Large intestine (tissue), 3 donors: ENCODE measurements at regions not wholly inside any gene's neighbourhood (a gene's known extent, or its start where the extent isn't known, plus 50 kb on each side); places are given as distances from the start of the nearest gene placed in this dataset.

Source experiments
- DNase-seq, 2 donors: peaks; one replicate each; pipeline versions ENCODE4 v3.0.0 to v3.0.0-alpha.2; 2013
- H3K27ac ChIP-seq: one replicate; pipeline ENCODE4 v1.5.1; 2013; ENCODE audit warnings: low read length
- H3K27me3 ChIP-seq: 2 replicates; pipeline ENCODE4 v1.6.1; 2013; ENCODE audit warnings: low read length; ENCODE audit not compliant: control insufficient read depth, insufficient read depth
- H3K36me3 ChIP-seq: 2 replicates; pipeline ENCODE4 v1.6.1; 2013; ENCODE audit warnings: low read length; ENCODE audit not compliant: control insufficient read depth, insufficient read depth
- H3K4me1 ChIP-seq: one replicate; pipeline ENCODE4 v1.6.1; 2013; ENCODE audit warnings: low read length; ENCODE audit not compliant: control insufficient read depth, insufficient read depth
- H3K4me3 ChIP-seq: one replicate; pipeline ENCODE4 v1.5.1; 2013; ENCODE audit warnings: low read length
- H3K9me3 ChIP-seq: one replicate; pipeline ENCODE4 v1.6.1; 2013; ENCODE audit warnings: mild to moderate bottlenecking, low read depth, low read length, moderate library complexity; ENCODE audit not compliant: control insufficient read depth
- WGBS: methylation state at CpG from one replicate; pipeline ENCODE4 v1.1.5; 2013; ENCODE audit warnings: low lambda C conversion rate; ENCODE audit not compliant: insufficient coverage; 5-methylcytosine and 5-hydroxymethylcytosine counted together

DNA sequence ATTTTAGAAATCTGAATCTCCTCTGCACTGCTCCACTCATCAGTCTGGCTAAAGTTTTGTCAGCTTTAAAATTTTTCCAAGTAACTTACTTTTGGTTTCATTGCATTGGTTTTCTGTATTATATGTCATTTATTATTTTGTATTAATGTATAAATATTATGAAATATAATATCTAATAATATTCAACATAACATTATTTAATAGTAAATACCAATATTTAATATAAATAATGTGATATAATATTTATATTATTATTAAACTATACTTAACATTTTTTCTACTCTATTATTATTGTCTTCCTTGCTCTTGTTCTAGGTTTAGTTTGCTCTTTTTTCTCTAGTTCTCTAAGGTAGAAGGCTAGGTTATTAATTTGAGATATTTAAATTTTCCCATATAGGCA, 512.1 kb downstream of the AACS start:
- no peaks in the 10 kb centered on the region for H3K36me3 ChIP-seq
- no peaks in the 10 kb centered on the region for H3K27me3 ChIP-seq
- no peaks in the 10 kb centered on the region for H3K4me1 ChIP-seq
- H3K27ac ChIP-seq = no peak overlapping the region
- no peak overlapping the region for H3K4me3 ChIP-seq
- no peak for DNase-seq
- H3K9me3 ChIP-seq = no peaks in the 10 kb centered on the region

DNA sequence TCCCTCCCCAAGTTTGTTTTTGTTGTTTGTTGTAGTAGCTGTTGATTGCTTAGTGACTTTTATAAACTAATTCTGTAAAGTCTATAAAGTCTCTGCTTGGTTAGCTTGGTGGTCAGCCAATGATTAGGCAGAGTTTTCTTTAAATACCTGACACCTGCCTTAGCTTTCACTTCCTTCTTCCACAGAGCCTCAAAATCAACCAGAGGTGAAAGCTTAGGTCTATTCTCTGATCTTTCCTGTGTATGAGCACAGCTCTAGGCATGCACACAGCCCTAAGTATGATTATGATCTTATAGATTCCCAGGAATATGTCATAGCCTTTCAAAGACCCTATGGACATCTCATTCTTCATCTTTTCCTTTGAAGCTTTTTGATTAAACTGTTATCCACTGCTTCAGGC, 514.7 kb downstream of the AACS start:
- H3K27me3 ChIP-seq = no peaks in the 10 kb centered on the region
- no peak overlapping the region for H3K4me3 ChIP-seq
- DNase-seq = no peak
- H3K4me1 ChIP-seq = no peaks in the 10 kb centered on the region
- no peak overlapping the region for H3K27ac ChIP-seq
- no peaks in the 10 kb centered on the region for H3K9me3 ChIP-seq
- H3K36me3 ChIP-seq = no peaks in the 10 kb centered on the region

DNA sequence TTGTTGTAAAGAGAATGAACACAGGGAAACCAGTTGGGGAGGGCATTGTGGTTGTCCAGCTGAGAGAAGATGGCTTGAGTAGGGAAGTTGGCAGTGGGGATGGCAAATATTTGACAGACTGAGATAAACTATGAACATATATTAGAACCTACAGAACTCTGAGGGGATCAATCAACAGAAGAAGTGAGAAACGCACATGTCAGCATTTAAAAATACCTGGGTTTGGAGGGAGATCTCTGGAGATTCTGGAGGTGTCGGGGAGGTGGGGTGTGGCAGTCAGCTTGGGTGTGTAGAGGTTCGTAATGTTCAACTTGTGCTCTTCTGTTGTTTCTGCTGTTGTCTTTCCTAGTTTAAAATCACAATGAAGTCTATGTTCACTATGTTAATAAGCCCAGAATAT, 517.8 kb downstream of the AACS start:
- Histone ChIP-seq H3K36me3 (no peaks in the 10 kb centered on the region), H3K4me3 (no peak overlapping the region), H3K9me3 (no peaks in the 10 kb centered on the region), H3K27ac (no peak overlapping the region), H3K27me3 (no peaks in the 10 kb centered on the region), H3K4me1 (no peaks in the 10 kb centered on the region)
- no peak for DNase-seq
- WGBS = no CpG with 5 or more reads among the region's 3 CpGs

DNA sequence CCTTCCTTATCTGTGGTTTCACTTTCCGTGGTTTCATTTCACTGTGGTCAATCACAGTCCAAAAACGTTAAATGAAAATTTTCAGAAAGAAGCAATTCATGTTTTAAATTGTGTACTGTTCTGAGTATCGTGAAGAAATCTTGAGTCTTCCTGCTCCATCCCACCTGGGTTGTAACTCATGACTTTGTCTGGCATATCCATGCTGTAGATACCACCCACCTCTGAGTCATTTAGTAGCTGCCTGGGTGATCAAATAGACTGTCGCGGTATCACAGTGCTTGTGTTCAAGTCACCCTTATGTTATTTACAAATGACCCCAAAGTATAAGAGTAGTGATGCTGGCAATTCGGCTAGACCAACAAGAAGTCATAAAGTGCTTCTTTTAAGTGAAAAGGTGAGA, 521.2 kb downstream of the AACS start:
- Histone ChIP-seq H3K4me1 (no peaks in the 10 kb centered on the region), H3K27ac (no peak overlapping the region), H3K9me3 (no peaks in the 10 kb centered on the region), H3K36me3 (no peaks in the 10 kb centered on the region), H3K4me3 (no peak overlapping the region), H3K27me3 (no peaks in the 10 kb centered on the region)
- WGBS = 100% methylated on average over 2 of the region's 6 CpGs
- no peak for DNase-seq

DNA sequence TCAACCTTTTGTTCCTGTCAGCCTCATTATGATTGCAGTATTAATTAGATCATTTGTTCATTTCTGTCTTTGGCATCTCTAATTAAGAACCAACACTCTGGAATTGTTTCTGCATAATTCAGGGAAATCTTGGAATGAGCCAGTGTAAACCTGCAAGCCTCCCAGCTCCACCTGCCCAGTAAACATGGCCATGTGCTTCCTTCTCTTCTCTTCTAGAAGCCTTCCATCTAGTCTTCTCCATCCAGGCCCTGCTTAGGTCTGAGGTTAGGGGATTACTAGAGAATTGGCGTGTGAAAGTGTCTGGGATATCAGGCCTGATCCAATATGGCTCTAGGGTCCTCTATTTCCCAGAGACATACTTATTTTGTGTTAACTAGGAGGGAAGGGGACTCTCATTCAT, 528.0 kb downstream of the AACS start:
- no peaks in the 10 kb centered on the region for H3K27me3 ChIP-seq

DNA sequence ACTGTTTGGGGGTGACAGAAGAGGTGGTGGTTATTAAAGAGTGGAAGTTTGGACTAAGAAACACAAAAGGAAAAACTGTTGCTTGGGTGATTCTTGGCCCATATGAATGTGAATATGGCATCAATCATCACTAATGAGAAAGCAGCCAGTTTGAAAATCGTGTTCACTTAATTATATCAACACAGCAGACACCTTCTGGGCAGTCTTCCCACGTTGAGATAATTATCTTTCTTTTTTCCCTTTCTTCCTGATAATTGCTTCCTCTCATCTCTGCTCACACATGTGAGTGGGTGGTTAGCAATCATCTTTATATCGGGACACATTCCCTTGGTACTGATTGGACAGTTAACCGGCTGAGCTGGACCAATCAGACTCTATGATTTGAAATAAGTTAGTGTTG, 539.7 kb downstream of the AACS start:
- no peaks in the 10 kb centered on the region for H3K9me3 ChIP-seq
- no peak for DNase-seq
- H3K27me3 ChIP-seq = no peaks in the 10 kb centered on the region
- no peaks in the 10 kb centered on the region for H3K36me3 ChIP-seq
- no peak overlapping the region for H3K27ac ChIP-seq
- H3K4me3 ChIP-seq = no peak overlapping the region
- no CpG with 5 or more reads among the region's 4 CpGs for WGBS
- no peaks in the 10 kb centered on the region for H3K4me1 ChIP-seq

More for the DNA sequence above, 528.0 kb downstream of the AACS start:
- no peak for DNase-seq
- H3K27ac ChIP-seq = no peak overlapping the region
- no peaks in the 10 kb centered on the region for H3K4me1 ChIP-seq
- H3K36me3 ChIP-seq = no peaks in the 10 kb centered on the region
- no CpG with 5 or more reads among the region's 1 CpG for WGBS
- H3K4me3 ChIP-seq = no peak overlapping the region
- no peaks in the 10 kb centered on the region for H3K9me3 ChIP-seq

DNA sequence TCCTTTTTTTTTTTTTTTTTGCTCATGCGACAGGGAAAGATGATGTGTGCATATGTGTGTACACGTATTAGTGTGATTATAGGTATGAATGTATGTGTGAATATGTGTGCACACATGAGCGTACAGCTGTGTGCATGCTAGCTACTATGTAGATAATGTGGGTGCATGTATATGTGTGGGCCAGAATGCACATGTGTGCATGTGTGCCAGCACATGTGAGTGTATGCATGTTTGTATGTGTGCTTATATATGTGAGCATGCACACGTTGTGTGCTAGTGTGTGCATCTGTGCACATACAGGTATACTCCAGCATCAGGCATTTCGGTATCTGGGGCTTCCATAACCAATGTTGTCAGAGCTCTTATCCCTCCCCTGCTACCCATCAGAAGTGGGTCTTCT, 541.1 kb downstream of the AACS start:
- Histone ChIP-seq H3K9me3 (no peaks in the 10 kb centered on the region), H3K4me3 (no peak overlapping the region), H3K4me1 (no peaks in the 10 kb centered on the region), H3K27ac (no peak overlapping the region), H3K36me3 (no peaks in the 10 kb centered on the region), H3K27me3 (no peaks in the 10 kb centered on the region)
- no peak for DNase-seq
- WGBS = no CpG with 5 or more reads among the region's 5 CpGs

DNA sequence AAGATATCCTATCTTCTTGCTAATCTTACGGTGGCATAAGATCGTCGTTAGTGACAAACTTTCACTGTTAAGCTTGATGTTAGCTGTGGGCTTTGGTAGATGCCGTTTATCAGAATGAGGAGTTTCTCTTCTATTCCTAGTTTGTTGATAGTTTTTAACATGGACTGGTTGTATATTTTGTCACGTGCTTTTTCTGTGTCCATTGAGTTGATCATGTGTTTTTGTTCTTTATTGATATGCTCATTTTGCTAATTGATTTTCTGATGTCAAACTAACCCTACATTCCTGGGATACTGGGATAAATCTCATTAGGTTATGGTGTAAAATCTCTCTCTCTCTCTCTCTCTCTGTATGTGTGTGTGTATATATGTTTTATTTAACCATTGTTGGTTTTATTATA, 545.1 kb downstream of the AACS start:
- no peaks in the 10 kb centered on the region for H3K4me1 ChIP-seq
- H3K4me3 ChIP-seq = no peak overlapping the region
- no peaks in the 10 kb centered on the region for H3K27me3 ChIP-seq
- DNase-seq = no peak
- H3K27ac ChIP-seq = no peak overlapping the region
- H3K36me3 ChIP-seq = no peaks in the 10 kb centered on the region
- WGBS = no CpG with 5 or more reads among the region's 5 CpGs
- no peaks in the 10 kb centered on the region for H3K9me3 ChIP-seq

DNA sequence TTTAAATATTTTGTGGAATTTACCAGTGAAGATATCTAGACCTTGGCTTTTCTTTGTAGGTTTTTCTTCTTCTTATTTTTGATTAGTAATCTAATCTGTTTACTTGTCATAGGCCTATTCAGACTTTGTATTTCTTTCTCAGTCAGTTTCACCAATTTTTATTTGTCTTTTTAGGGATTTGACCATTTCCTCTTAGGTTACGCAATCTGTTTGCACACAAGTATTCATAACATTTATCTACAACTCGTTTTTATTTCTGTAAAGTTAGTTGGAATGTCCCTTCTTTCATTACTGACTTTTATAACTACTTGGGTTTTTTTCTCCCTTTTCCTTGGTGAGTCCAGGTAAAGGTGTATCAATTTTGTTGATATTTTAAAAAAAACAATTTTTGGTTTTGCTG, 545.7 kb downstream of the AACS start:
- H3K36me3 ChIP-seq = no peaks in the 10 kb centered on the region
- H3K4me1 ChIP-seq = no peaks in the 10 kb centered on the region
- H3K9me3 ChIP-seq = no peaks in the 10 kb centered on the region
- no peaks in the 10 kb centered on the region for H3K27me3 ChIP-seq
- H3K4me3 ChIP-seq = no peak overlapping the region
- 65% methylated on average over 2 of the region's 2 CpGs for WGBS
- DNase-seq = no peak
- H3K27ac ChIP-seq = no peak overlapping the region

DNA sequence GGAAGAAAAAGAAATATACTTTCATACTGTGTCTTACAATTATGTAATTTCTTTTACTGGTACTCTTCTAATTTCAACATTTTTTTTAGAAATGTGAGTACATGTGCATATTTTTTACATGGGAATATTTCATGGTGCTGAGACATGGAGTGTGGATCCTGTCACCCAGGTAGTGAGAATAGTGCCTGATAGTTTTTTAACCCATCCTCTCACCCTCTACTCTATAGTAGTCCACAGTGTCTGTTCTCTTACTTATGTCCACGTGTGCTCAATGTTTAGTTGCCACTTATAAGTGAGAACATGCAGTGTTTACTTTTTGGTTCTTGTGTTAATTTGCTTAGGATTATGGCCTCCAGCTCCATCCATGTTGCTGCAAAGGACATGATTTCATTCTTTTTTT, 548.8 kb downstream of the AACS start:
- H3K36me3 ChIP-seq = no peaks in the 10 kb centered on the region
- no CpG with 5 or more reads among the region's 1 CpG for WGBS

DNA sequence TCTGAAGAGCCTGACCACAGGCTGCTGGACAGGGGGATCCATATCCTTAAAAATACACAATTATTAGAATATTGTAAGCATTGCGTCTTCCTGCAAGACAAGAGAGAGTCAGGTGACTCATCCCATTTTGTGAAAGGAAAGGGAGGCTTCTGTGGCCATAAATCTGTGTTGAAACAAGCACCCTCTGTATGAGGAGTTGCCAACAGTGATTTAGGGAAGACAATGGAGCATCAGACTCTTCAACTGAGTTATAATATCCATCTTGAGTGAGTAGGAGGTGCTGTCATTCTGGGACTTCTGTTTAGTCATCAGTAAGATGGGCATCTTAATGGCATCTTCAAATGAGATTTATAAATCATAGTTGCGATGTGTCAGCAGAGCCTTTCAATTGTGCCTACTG, 554.5 kb downstream of the AACS start:
- Histone ChIP-seq H3K27me3 (no peaks in the 10 kb centered on the region), H3K36me3 (no peaks in the 10 kb centered on the region), H3K4me3 (no peak overlapping the region), H3K27ac (no peak overlapping the region), H3K9me3 (no peaks in the 10 kb centered on the region), H3K4me1 (no peaks in the 10 kb centered on the region)
- WGBS = no CpG with 5 or more reads among the region's 2 CpGs
- no peak for DNase-seq

More for the DNA sequence above, 548.8 kb downstream of the AACS start:
- DNase-seq = no peak
- H3K9me3 ChIP-seq = no peaks in the 10 kb centered on the region
- no peak overlapping the region for H3K27ac ChIP-seq
- H3K27me3 ChIP-seq = no peaks in the 10 kb centered on the region
- H3K4me3 ChIP-seq = no peak overlapping the region
- H3K4me1 ChIP-seq = no peaks in the 10 kb centered on the region

DNA sequence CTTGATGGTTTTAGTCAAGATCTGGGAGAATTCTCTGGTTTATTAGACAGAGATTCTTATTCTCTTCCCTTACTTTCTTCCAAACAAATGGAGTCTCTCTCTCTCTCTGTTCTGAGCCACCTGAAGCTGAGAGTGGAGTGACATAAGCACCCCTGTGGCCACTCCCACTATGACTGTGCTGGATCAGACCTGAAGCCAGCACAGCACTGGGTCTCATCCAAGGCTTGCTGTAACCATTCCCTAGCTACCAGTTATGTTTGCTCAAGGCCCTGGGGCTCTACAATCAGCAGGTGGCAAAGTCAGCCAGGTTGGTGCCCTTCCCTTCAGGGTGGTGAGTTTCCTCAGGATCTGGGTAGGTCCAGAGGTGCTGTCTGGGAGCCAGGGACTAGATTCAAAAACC, 568.5 kb downstream of the AACS start:
- H3K4me3 ChIP-seq = no peak overlapping the region
- no peak for DNase-seq
- no peaks in the 10 kb centered on the region for H3K27me3 ChIP-seq
- no peaks in the 10 kb centered on the region for H3K9me3 ChIP-seq
- H3K4me1 ChIP-seq = no peaks in the 10 kb centered on the region
- no peaks in the 10 kb centered on the region for H3K36me3 ChIP-seq
- H3K27ac ChIP-seq = no peak overlapping the region
